ENCODE measurements at regions not wholly inside any gene's neighbourhood (a gene's known extent, or its start where the extent isn't known, plus 50 kb on each side); places are given as distances from the start of the nearest gene placed in this dataset.

DNA sequence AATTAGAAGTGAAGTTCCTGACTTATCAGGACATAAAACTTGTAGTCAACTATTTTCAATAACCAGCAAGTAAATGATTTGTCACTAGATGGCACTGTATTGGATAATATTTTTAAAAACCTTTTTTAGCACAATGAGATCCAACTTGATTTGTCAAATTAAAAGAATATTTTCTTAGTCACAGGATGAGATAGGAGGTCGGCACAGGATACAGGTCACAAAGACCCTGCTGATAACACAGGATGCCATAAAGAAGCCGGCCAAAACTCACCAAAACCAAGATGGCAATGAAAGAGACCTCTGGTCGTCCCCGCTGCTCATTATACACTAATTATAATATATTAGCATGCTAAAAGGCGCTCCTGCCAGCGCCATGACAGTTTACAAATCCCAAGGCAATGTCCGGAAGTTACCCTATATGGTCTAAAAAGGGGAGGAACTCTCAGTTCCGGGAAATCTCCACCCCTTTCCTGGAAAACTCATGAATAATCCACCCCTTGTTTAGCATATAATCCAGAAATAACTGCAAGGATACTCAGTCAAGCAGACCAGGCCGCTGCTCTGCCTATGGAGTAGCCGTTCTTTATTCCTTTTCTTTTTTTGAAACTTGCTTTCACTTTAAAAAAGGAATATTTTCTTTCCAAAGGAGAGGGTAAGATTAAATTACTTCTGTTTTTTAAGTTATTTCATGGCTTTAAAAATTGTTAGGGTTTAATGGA lies 255.7 kb upstream of the MKLN1 start:
- no peak overlapping the region for H3K4me3 ChIP-seq
- peaks cover 0 to 88% (median 59%) of the 10 kb centered on the region in 4 donors for H3K4me1 ChIP-seq
- H3K9me3 ChIP-seq, result no peaks in the 10 kb centered on the region
- TF ChIP-seq POLR2A (IDR thresholded peaks at IDR 0.05) (no peak), EP300 (IDR thresholded peaks at IDR 0.05) (no peak), POLR2AphosphoS5 (IDR thresholded peaks at IDR 0.05) (peak in 1 of 4 donors; percentile 48)
- TF ChIP-seq, protein P1, sequence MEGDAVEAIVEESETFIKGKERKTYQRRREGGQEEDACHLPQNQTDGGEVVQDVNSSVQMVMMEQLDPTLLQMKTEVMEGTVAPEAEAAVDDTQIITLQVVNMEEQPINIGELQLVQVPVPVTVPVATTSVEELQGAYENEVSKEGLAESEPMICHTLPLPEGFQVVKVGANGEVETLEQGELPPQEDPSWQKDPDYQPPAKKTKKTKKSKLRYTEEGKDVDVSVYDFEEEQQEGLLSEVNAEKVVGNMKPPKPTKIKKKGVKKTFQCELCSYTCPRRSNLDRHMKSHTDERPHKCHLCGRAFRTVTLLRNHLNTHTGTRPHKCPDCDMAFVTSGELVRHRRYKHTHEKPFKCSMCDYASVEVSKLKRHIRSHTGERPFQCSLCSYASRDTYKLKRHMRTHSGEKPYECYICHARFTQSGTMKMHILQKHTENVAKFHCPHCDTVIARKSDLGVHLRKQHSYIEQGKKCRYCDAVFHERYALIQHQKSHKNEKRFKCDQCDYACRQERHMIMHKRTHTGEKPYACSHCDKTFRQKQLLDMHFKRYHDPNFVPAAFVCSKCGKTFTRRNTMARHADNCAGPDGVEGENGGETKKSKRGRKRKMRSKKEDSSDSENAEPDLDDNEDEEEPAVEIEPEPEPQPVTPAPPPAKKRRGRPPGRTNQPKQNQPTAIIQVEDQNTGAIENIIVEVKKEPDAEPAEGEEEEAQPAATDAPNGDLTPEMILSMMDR (IDR thresholded peaks at IDR 0.05), result peak in 2 of 4 experiments; percentile 6 to 14
- H3K27me3 ChIP-seq, result no peaks in the 10 kb centered on the region
- peaks cover 0 to 7% (median 0%) of the 10 kb centered on the region in 4 donors for H3K36me3 ChIP-seq
- H3K27ac ChIP-seq, result peak overlapping the region in 3 of 4 donors; percentile 49 to 54 (median 53)
- intact Hi-C loops (cut with DNase I), result loop anchor here (5.0 kb wide), 1 partner anchor 35 kb away; no protein-coding TSS in a partner anchor
- no peak for DNase-seq
- 66 to 71% methylated on average over 10 of the region's 10 CpGs for WGBS, 2 donors

DNA sequence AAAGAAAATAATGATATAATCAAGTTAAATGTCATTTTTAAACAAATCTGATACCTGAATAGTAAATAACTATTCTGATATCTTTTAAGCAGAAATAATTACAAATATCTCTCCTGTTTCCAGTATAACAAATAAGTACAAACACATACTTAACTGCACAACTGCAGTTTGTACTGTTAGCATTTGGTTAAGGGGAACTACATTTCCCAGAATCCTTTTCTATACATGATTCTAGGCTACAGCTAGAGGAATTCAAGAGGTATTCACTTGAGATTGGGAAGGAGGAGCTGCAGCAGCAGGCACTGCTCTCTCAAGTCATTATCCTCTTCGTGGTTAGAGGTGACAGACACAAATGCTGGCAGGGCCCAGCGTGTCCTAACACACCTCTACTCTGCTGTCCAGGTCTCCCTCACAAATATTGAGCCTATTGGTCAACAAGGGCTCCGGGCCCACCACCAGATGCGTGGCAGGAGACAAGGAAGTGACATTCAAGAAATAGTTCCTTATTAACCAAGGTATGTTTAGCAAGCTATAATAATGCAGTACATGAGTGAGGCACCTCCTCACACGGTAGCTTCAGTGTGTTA lies 255.1 kb upstream of the MKLN1 start:
- Histone ChIP-seq H3K4me1 (peaks cover 0 to 88% (median 59%) of the 10 kb centered on the region in 4 donors), H3K9me3 (no peaks in the 10 kb centered on the region), H3K27ac (peak overlapping the region in 3 of 4 donors; percentile 49 to 54 (median 53)), H3K27me3 (no peaks in the 10 kb centered on the region), H3K4me3 (no peak overlapping the region), H3K36me3 (peaks cover 0 to 7% (median 0%) of the 10 kb centered on the region in 4 donors)
- intact Hi-C loops (cut with DNase I), result loop anchor here (5.0 kb wide), 1 partner anchor 35 kb away; no protein-coding TSS in a partner anchor
- TF ChIP-seq POLR2A (IDR thresholded peaks at IDR 0.05), result no peak
- no peak for TF ChIP-seq POLR2AphosphoS5 (IDR thresholded peaks at IDR 0.05)
- TF ChIP-seq, protein P1 (IDR thresholded peaks at IDR 0.05), result no peak
- TF ChIP-seq EP300 (IDR thresholded peaks at IDR 0.05), result no peak
- no peak for DNase-seq
- 77 to 79% methylated on average over 5 of the region's 5 CpGs for WGBS, 2 donors

DNA sequence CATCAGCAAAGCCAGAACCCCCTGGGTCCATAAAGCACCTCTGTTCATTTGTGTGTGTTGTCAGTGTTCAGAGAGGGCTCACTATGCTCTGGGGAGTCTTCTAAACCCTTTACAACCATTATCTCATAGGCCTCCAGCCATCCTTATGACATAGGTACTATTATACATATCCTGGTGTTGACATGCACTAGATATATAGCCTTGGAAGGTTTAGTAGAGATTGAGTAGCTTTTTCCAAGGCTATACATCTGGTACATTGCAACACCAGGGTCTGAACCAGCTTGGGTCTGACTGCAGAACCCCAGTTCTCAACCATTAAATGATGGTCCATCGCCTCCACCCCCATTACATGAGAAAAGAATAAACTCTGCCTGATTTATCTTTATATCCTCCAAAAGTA lies 253.6 kb upstream of the MKLN1 start:
- no peak for DNase-seq
- intact Hi-C loops (cut with DNase I), result loop anchor here (5.0 kb wide), 1 partner anchor 33 kb away; no protein-coding TSS in a partner anchor
- no peaks in the 10 kb centered on the region for H3K9me3 ChIP-seq
- no peak overlapping the region for H3K27ac ChIP-seq
- 100% methylated on average over 1 of the region's 1 CpG for WGBS, 2 donors
- H3K36me3 ChIP-seq, result peaks cover 0 to 17% (median 0%) of the 10 kb centered on the region in 4 donors
- TF ChIP-seq, protein P1 (IDR thresholded peaks at IDR 0.05), result no peak
- TF ChIP-seq POLR2A (IDR thresholded peaks at IDR 0.05) (no peak), EP300 (IDR thresholded peaks at IDR 0.05) (no peak), POLR2AphosphoS5 (IDR thresholded peaks at IDR 0.05) (no peak)
- H3K27me3 ChIP-seq, result no peaks in the 10 kb centered on the region
- no peak overlapping the region for H3K4me3 ChIP-seq
- H3K4me1 ChIP-seq, result peaks cover 0 to 77% (median 52%) of the 10 kb centered on the region in 4 donors

DNA sequence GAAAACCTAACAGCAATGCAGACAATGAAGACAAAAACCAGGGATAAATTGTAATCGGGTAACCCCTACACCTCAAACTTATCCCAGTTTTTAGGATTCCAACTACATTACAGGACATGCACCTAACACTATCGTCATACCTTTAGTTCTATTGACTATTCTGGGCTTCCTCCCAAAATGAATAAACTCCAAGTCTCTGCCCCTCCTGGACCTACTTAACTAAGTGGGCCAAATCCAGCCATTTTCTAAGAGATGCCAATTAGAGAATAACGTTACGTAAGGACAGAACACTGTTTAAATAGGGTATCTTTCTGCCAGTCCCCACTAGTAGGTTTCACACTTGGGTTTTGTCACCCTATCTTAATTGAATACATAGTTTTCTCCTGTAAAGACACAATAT lies 253.1 kb upstream of the MKLN1 start:
- peaks cover 0 to 22% (median 0%) of the 10 kb centered on the region in 4 donors for H3K36me3 ChIP-seq
- H3K4me1 ChIP-seq, result peaks cover 0 to 77% (median 50%) of the 10 kb centered on the region in 4 donors
- no peaks in the 10 kb centered on the region for H3K27me3 ChIP-seq
- H3K9me3 ChIP-seq, result no peaks in the 10 kb centered on the region
- no peak for DNase-seq
- WGBS, 2 donors, result 98% methylated on average over 4 of the region's 4 CpGs
- no peak overlapping the region for H3K4me3 ChIP-seq
- intact Hi-C loops (cut with DNase I), result loop anchor here (5.0 kb wide), 1 partner anchor 33 kb away; no protein-coding TSS in a partner anchor
- no peak overlapping the region for H3K27ac ChIP-seq
- no peak for TF ChIP-seq POLR2AphosphoS5 (IDR thresholded peaks at IDR 0.05)
- no peak for TF ChIP-seq POLR2A (IDR thresholded peaks at IDR 0.05)
- TF ChIP-seq, protein P1 (IDR thresholded peaks at IDR 0.05), result no peak
- TF ChIP-seq EP300 (IDR thresholded peaks at IDR 0.05), result no peak

Data from sigmoid colon (tissue), 6 donors.